Activated CD8-positive, alpha-beta T cell treated with anti-CD3 and anti-CD28 coated beads, Interleukin-2, amount 10 ng/mL, durations not matched to agents 7 days and 5 days (primary cell): ENCODE measurements at regions not wholly inside any gene's neighbourhood (a gene's known extent, or its start where the extent isn't known, plus 50 kb on each side); places are given as distances from the start of the nearest gene placed in this dataset.

Source experiments
- ATAC-seq: fragments of 150-1000 bp; cut with Tn5 transposase; one replicate; pipeline ENCODE4 v1.10.0; 2021; ENCODE audit warnings: moderate library complexity
- CTCF ChIA-PET: fragments of 350-600 bp; sonication (Branson Sonifier 250); formaldehyde crosslinking; loops from one replicate; lab custom pipeline; 2021; ENCODE audit warnings: antibody characterized with exemption; lab: Charles Lee
- POLR2A ChIA-PET: fragments of 350-600 bp; sonication (Branson Sonifier 250); formaldehyde crosslinking; loops from one replicate; lab custom pipeline; 2021; ENCODE audit warnings: antibody characterized with exemption; lab: Charles Lee
- DNase-seq: peaks from one replicate; pipeline ENCODE4 v3.0.0-alpha.2; 2020
- H3K27ac Mint-ChIP-seq: one replicate; pipeline ENCODE4 v1.8.0; 2021; ENCODE audit warnings: mild to moderate bottlenecking, mixed read lengths
- H3K27me3 Mint-ChIP-seq: one replicate; pipeline ENCODE4 v1.8.0; 2021; ENCODE audit warnings: low read depth, mixed read lengths
- H3K36me3 Mint-ChIP-seq: one replicate; pipeline ENCODE4 v1.8.0; 2021; ENCODE audit warnings: low read depth, mixed read lengths
- H3K4me1 Mint-ChIP-seq: one replicate; pipeline ENCODE4 v1.8.0; 2021; ENCODE audit warnings: low read depth, mixed read lengths
- H3K4me3 Mint-ChIP-seq: one replicate; pipeline ENCODE4 v1.8.0; 2021; ENCODE audit warnings: mild to moderate bottlenecking, mixed read lengths
- H3K9me3 Mint-ChIP-seq: one replicate; pipeline ENCODE4 v1.8.0; 2022; ENCODE audit warnings: mixed read lengths; ENCODE audit not compliant: insufficient read depth

GRCh38 chr16:51753467-51754127, 602.5 kb upstream of the SALL1 start:
- Mint-ChIP-seq H3K27ac (no peak overlapping the region), H3K4me3 (no peak overlapping the region), H3K27me3 (no peaks in the 10 kb centered on the region), H3K9me3 (no peaks in the 10 kb centered on the region), H3K4me1 (no peaks in the 10 kb centered on the region), H3K36me3 (no peaks in the 10 kb centered on the region)
- ChIA-PET POLR2A (no interaction called here), CTCF (no interaction called here)
- ATAC-seq = no peak
- no peak for DNase-seq

GRCh38 chr16:51752438-51752995, 601.4 kb upstream of the SALL1 start:
- H3K27me3 Mint-ChIP-seq = no peaks in the 10 kb centered on the region
- ATAC-seq (no peak), DNase-seq (no peak)
- H3K4me1 Mint-ChIP-seq = no peaks in the 10 kb centered on the region
- ChIA-PET POLR2A (no interaction called here), CTCF (no interaction called here)
- no peaks in the 10 kb centered on the region for H3K9me3 Mint-ChIP-seq
- H3K27ac Mint-ChIP-seq = no peak overlapping the region
- no peaks in the 10 kb centered on the region for H3K36me3 Mint-ChIP-seq
- H3K4me3 Mint-ChIP-seq = no peak overlapping the region

GRCh38 chr16:51747329-51747728, 596.3 kb upstream of the SALL1 start:
- ChIA-PET CTCF (interaction anchor here (1.2 kb wide), 1 partner anchor 13 kb away, joined by 3 read pairs; no protein-coding TSS in a partner anchor), POLR2A (no interaction called here)
- no peak overlapping the region for H3K27ac Mint-ChIP-seq
- no peak for DNase-seq
- H3K9me3 Mint-ChIP-seq = peaks cover 5% of the 10 kb centered on the region
- no peaks in the 10 kb centered on the region for H3K36me3 Mint-ChIP-seq
- ATAC-seq = no peak
- no peaks in the 10 kb centered on the region for H3K27me3 Mint-ChIP-seq
- no peaks in the 10 kb centered on the region for H3K4me1 Mint-ChIP-seq
- H3K4me3 Mint-ChIP-seq = no peak overlapping the region

DNA sequence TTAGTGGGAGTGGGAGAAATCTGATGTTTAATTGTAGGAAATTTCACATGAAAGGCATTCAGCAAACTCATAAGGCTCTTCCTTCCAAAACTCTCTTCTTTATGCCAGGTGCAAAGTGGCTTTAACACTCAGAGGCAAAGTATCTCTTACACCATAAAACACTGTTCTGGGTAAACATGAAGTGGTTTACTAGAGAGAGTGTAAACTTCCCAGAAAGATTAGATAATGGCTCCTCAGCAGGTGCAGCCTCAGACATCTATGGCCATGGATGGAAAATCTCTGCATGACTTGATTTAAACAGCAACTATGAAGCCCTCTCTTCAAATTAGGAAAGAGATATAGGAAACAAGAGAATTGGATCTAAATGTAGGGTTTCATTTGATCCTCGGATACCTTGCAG, 583.1 kb upstream of the SALL1 start:
- ATAC-seq = no peak
- Mint-ChIP-seq H3K4me1 (no peaks in the 10 kb centered on the region), H3K9me3 (peaks cover 9% of the 10 kb centered on the region), H3K4me3 (no peak overlapping the region), H3K36me3 (no peaks in the 10 kb centered on the region), H3K27me3 (no peaks in the 10 kb centered on the region), H3K27ac (no peak overlapping the region)
- ChIA-PET POLR2A (no interaction called here), CTCF (no interaction called here)
- no peak for DNase-seq

- ATAC-seq (no peak), DNase-seq (no peak)
- H3K27ac Mint-ChIP-seq = no peak overlapping the region
- H3K4me1 Mint-ChIP-seq = no peaks in the 10 kb centered on the region
- no peaks in the 10 kb centered on the region for H3K27me3 Mint-ChIP-seq
- ChIA-PET POLR2A (no interaction called here), CTCF (no interaction called here)
- H3K9me3 Mint-ChIP-seq = peaks cover 9% of the 10 kb centered on the region
- no peaks in the 10 kb centered on the region for H3K36me3 Mint-ChIP-seq
- H3K4me3 Mint-ChIP-seq = no peak overlapping the region
These were observed 582.1 kb upstream of the SALL1 start for GRCh38 chr16:51733181-51733580.

- DNase-seq (no peak), ATAC-seq (no peak)
- Mint-ChIP-seq H3K4me3 (no peak overlapping the region), H3K36me3 (no peaks in the 10 kb centered on the region), H3K9me3 (peaks cover 4% of the 10 kb centered on the region), H3K27me3 (no peaks in the 10 kb centered on the region), H3K4me1 (no peaks in the 10 kb centered on the region), H3K27ac (no peak overlapping the region)
- ChIA-PET CTCF (no interaction called here), POLR2A (no interaction called here)
These were observed 580.1 kb upstream of the SALL1 start for GRCh38 chr16:51731160-51731559.

DNA sequence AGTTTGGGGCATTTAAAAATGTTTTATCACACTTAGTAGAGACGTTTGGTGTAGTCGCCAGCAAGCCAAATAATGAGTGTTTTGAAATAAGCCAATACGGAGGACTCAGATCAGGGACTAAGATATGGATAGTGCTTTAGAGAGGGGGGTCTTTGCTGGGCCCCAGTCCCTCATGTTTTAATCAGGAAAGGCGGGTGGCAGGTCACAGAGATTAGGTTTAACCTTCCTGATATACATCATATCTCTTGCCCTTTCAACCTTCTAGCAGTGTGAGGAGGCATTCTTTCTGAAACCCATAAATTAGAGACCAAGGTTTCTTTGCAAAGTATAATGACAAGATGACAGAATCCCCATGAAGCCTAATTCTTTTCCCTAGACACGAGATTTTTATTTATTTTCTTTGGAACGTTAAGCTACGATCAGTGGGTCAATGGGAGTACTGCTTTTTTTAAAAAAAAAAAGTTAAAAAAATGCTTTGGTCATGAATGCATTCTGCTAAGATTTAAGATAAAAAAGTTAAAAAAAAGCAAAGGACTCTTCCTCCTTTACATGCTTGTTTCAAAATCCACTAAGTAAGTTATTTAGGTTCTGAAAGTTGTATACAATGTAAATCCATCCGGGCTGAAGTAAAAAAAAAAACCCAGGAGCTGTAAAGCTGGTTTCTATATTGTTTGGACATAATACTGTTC, 572.1 kb upstream of the SALL1 start:
- H3K9me3 Mint-ChIP-seq = no peaks in the 10 kb centered on the region
- no peaks in the 10 kb centered on the region for H3K36me3 Mint-ChIP-seq
- ATAC-seq (no peak), DNase-seq (no peak)
- H3K27ac Mint-ChIP-seq = no peak overlapping the region
- H3K27me3 Mint-ChIP-seq = no peaks in the 10 kb centered on the region
- H3K4me1 Mint-ChIP-seq = no peaks in the 10 kb centered on the region
- CTCF ChIA-PET = no interaction called here
- POLR2A ChIA-PET = no interaction called here
- H3K4me3 Mint-ChIP-seq = no peak overlapping the region

DNA sequence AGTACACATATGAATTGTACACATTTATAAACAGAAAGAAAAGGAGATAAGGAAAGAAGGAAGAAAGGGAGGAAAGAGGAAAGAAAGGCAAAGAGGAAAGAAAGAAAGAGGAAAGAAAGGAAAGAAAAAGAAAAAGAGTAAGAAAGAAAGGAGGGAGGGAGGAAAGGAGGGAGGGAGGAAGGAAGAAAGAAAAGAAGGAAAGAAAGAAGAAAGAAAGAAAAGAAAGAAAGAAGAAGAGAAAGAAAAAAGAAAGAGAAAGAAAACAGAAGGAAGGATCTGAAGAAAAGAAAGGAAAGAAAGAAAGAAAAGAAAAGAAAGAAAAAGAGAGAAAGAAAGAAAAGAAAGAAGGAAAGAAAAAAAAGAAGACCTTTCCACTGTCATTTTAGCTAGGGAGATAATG, 571.4 kb upstream of the SALL1 start:
- ATAC-seq (no peak), DNase-seq (no peak)
- no peaks in the 10 kb centered on the region for H3K27me3 Mint-ChIP-seq
- H3K4me3 Mint-ChIP-seq = no peak overlapping the region
- no peaks in the 10 kb centered on the region for H3K4me1 Mint-ChIP-seq
- no peaks in the 10 kb centered on the region for H3K36me3 Mint-ChIP-seq
- H3K27ac Mint-ChIP-seq = no peak overlapping the region
- ChIA-PET POLR2A (no interaction called here), CTCF (no interaction called here)
- H3K9me3 Mint-ChIP-seq = peaks cover 3% of the 10 kb centered on the region

- no peak overlapping the region for H3K4me3 Mint-ChIP-seq
- ATAC-seq = no peak
These were observed 568.3 kb upstream of the SALL1 start for GRCh38 chr16:51719376-51719775.

GRCh38 chr16:51716195-51716594, 565.1 kb upstream of the SALL1 start:
- Mint-ChIP-seq H3K4me3 (no peak overlapping the region), H3K36me3 (no peaks in the 10 kb centered on the region), H3K27me3 (no peaks in the 10 kb centered on the region), H3K27ac (no peak overlapping the region), H3K9me3 (peaks cover 3% of the 10 kb centered on the region), H3K4me1 (no peaks in the 10 kb centered on the region)
- DNase-seq = no peak
- CTCF ChIA-PET = no interaction called here
- POLR2A ChIA-PET = no interaction called here
- no peak for ATAC-seq

More at GRCh38 chr16:51719376-51719775, 568.3 kb upstream of the SALL1 start:
- no peaks in the 10 kb centered on the region for H3K36me3 Mint-ChIP-seq
- no peaks in the 10 kb centered on the region for H3K27me3 Mint-ChIP-seq
- no peaks in the 10 kb centered on the region for H3K4me1 Mint-ChIP-seq
- DNase-seq = no peak
- ChIA-PET POLR2A (no interaction called here), CTCF (no interaction called here)
- H3K27ac Mint-ChIP-seq = no peak overlapping the region
- H3K9me3 Mint-ChIP-seq = peaks cover 3% of the 10 kb centered on the region

DNA sequence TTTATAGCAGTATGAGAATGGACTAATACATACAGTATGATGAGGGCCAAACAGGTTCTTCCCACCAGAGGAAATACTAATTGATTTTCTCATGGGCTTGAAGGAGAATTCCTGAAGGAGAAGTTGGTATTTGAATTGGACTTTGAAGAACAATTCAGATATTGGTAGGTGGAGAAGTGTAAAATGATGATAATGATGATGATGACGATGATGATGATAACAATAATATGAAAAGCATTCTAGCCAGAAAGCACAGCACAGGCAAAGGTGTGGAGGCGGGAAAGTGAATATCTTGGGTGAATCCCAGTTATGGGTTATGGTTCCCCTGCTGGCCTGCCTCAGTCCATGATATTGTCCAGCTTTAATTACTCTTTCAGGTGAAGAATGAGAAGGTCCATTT, 562.4 kb upstream of the SALL1 start:
- POLR2A ChIA-PET = no interaction called here
- no peak overlapping the region for H3K27ac Mint-ChIP-seq
- peaks cover 3% of the 10 kb centered on the region for H3K9me3 Mint-ChIP-seq
- no peaks in the 10 kb centered on the region for H3K4me1 Mint-ChIP-seq
- no peak for ATAC-seq
- H3K27me3 Mint-ChIP-seq = no peaks in the 10 kb centered on the region
- H3K4me3 Mint-ChIP-seq = no peak overlapping the region
- no peaks in the 10 kb centered on the region for H3K36me3 Mint-ChIP-seq
- no peak for DNase-seq
- CTCF ChIA-PET = no interaction called here

- no peak for ATAC-seq
These were observed 560.0 kb upstream of the SALL1 start for GRCh38 chr16:51710905-51711563.

More at GRCh38 chr16:51710905-51711563, 560.0 kb upstream of the SALL1 start:
- POLR2A ChIA-PET = no interaction called here
- H3K4me1 Mint-ChIP-seq = no peaks in the 10 kb centered on the region
- no peak overlapping the region for H3K4me3 Mint-ChIP-seq
- no peak overlapping the region for H3K27ac Mint-ChIP-seq
- H3K27me3 Mint-ChIP-seq = no peaks in the 10 kb centered on the region
- no peaks in the 10 kb centered on the region for H3K36me3 Mint-ChIP-seq
- H3K9me3 Mint-ChIP-seq = peaks cover 9% of the 10 kb centered on the region
- DNase-seq = no peak
- CTCF ChIA-PET = no interaction called here
